IMR-90 (cell line): ENCODE measurements at regions not wholly inside any gene's neighbourhood (a gene's known extent, or its start where the extent isn't known, plus 50 kb on each side); places are given as distances from the start of the nearest gene placed in this dataset.

Source experiments
- ATAC-seq: fragments of 200-7000 bp; cut with Tn5 transposase; 2 replicates; pipeline ENCODE4 v1.9.1; 2020; ENCODE audit warnings: low read depth, mild to moderate bottlenecking, moderate library complexity
- BruUV-seq: library from RNA; stranded (reverse); fragments of 400-500 nt; replicated peaks from 2 replicates; lab custom pipeline; 2021; lab: Mats Ljungman, UMichigan
- CTCF ChIA-PET: fragments of 300-600 bp; formaldehyde crosslinking; extraction: SDS; loops from one replicate; lab custom pipeline; 2021; ENCODE audit warnings: antibody characterized with exemption; lab: Yijun Ruan, JAX
- POLR2A ChIA-PET: fragments of 300-600 bp; sonication (Branson Sonifier 250); formaldehyde crosslinking; loops from one replicate; lab custom pipeline; 2022; ENCODE audit warnings: antibody characterized with exemption; ENCODE audit not compliant: unreplicated experiment; lab: Charles Lee
- DNase-seq: peaks from one replicate; pipeline ENCODE4 v3.0.0; 2013
- H2AFZ ChIP-seq: replicated peaks from 2 replicates; pipeline ENCODE3; 2013; ENCODE audit warnings: low read length, mild to moderate bottlenecking; ENCODE audit not compliant: poor library complexity
- H2AK5ac ChIP-seq: 2 replicates; pipeline ENCODE4 v1.6.1; 2013; ENCODE audit warnings: low read depth, low read length, inconsistent platforms
- H2AK9ac ChIP-seq: replicated peaks from 2 replicates; pipeline ENCODE3; 2013; ENCODE audit warnings: mild to moderate bottlenecking, low read depth, low read length, moderate library complexity; ENCODE audit not compliant: poor library complexity
- H2BK120ac ChIP-seq: 2 replicates; pipeline ENCODE4 v1.6.1; 2013; ENCODE audit warnings: low read depth, low read length, inconsistent platforms
- H2BK15ac ChIP-seq: 3 replicates; pipeline ENCODE4 v1.6.1; 2013; ENCODE audit warnings: low read depth, low read length, inconsistent platforms
- H2BK20ac ChIP-seq: 2 replicates; pipeline ENCODE4 v1.6.1; 2013; ENCODE audit warnings: low read depth, mild to moderate bottlenecking, inconsistent platforms, low read length, moderate library complexity
- H2BK5ac ChIP-seq: 2 replicates; pipeline ENCODE4 v1.6.1; 2013; ENCODE audit warnings: mild to moderate bottlenecking, low read depth, low read length, inconsistent platforms; ENCODE audit not compliant: poor library complexity, severe bottlenecking
- H3K14ac ChIP-seq: replicated peaks from 2 replicates; pipeline ENCODE4 v1.6.1; 2013; ENCODE audit warnings: low read depth, low read length, inconsistent platforms
- H3K18ac ChIP-seq: 2 replicates; pipeline ENCODE4 v1.6.1; 2013; ENCODE audit warnings: low read depth, low read length, control low read depth
- H3K23ac ChIP-seq: 2 replicates; pipeline ENCODE4 v1.6.1; 2013; ENCODE audit warnings: low read depth, low read length, inconsistent platforms
- H3K27ac ChIP-seq: 2 replicates; pipeline ENCODE4 v1.5.1; 2013; ENCODE audit warnings: mild to moderate bottlenecking, control low read depth, low read length; ENCODE audit not compliant: insufficient read depth
- H3K27me3 ChIP-seq: 2 replicates; pipeline ENCODE4 v1.6.1; 2013; ENCODE audit warnings: low read length; ENCODE audit not compliant: control insufficient read depth, insufficient read depth
- H3K36me3 ChIP-seq: 2 replicates; pipeline ENCODE4 v1.6.1; 2013; ENCODE audit warnings: low read length, mixed read lengths; ENCODE audit not compliant: control insufficient read depth, insufficient read depth
- H3K4ac ChIP-seq: 2 replicates; pipeline ENCODE4 v1.6.1; 2013; ENCODE audit warnings: low read depth, low read length, inconsistent platforms
- H3K4me1 ChIP-seq: 2 replicates; pipeline ENCODE4 v1.6.1; 2013; ENCODE audit warnings: low read length, mixed read lengths; ENCODE audit not compliant: control insufficient read depth, insufficient read depth
- H3K4me2 ChIP-seq: 2 replicates; pipeline ENCODE4 v1.6.1; 2013; ENCODE audit warnings: low read depth, mild to moderate bottlenecking, control low read depth, low read length, moderate library complexity
- H3K4me3 ChIP-seq: 2 replicates; pipeline ENCODE4 v1.5.1; 2013; ENCODE audit warnings: low read depth, mild to moderate bottlenecking, control low read depth, low read length, moderate library complexity; ENCODE audit not compliant: insufficient read depth
- H3K56ac ChIP-seq: 2 replicates; pipeline ENCODE4 v1.6.1; 2013; ENCODE audit warnings: low read length, inconsistent platforms; ENCODE audit not compliant: insufficient read depth; ENCODE audit errors: extremely low read depth
- H3K79me1 ChIP-seq, 2 experiments: 2 replicates each; pipeline ENCODE4 v1.6.1; 2013; ENCODE audit warnings: low read length in 2 of 2, inconsistent platforms in 1 of 2, low read depth in 1 of 2
- H3K9ac ChIP-seq: 2 replicates; pipeline ENCODE4 v1.6.1; 2013; ENCODE audit warnings: low read depth, low read length, control low read depth
- H3K9me1 ChIP-seq: 2 replicates; pipeline ENCODE4 v1.6.1; 2013; ENCODE audit warnings: low read length, inconsistent platforms; ENCODE audit not compliant: insufficient read depth
- H3K9me3 ChIP-seq: 2 replicates; pipeline ENCODE4 v1.6.1; 2013; ENCODE audit warnings: low read length; ENCODE audit not compliant: control insufficient read depth, insufficient read depth
- H4K20me1 ChIP-seq: 2 replicates; pipeline ENCODE4 v1.6.1; 2013; ENCODE audit warnings: low read length, inconsistent platforms; ENCODE audit not compliant: insufficient read depth
- H4K5ac ChIP-seq: 2 replicates; pipeline ENCODE4 v1.6.1; 2013; ENCODE audit warnings: mild to moderate bottlenecking, low read depth, low read length, control low read depth
- H4K8ac ChIP-seq, 2 experiments: 2 replicates each; pipeline ENCODE4 v1.6.1; 2013; ENCODE audit warnings: low read depth in 2 of 2, low read length in 2 of 2, control low read depth in 1 of 2, inconsistent platforms in 1 of 2
- H4K91ac ChIP-seq: 2 replicates; pipeline ENCODE4 v1.6.1; 2013; ENCODE audit warnings: low read depth, low read length, inconsistent platforms; ENCODE audit not compliant: insufficient read depth
- BHLHE40 ChIP-seq: fragments of 150-350 bp; IDR thresholded peaks from 2 replicates; pipeline ENCODE4 v1.6.1; 2016; ENCODE audit warnings: mild to moderate bottlenecking, low read depth, low read length
- CEBPB ChIP-seq: IDR thresholded peaks from 2 replicates; pipeline ENCODE4 v1.6.1; 2012; ENCODE audit warnings: low read depth, low read length, improper control_type of control experiment
- CHD1 ChIP-seq: IDR thresholded peaks from 2 replicates; pipeline ENCODE4 v1.6.1; 2012; ENCODE audit warnings: low read depth, low read length, improper control_type of control experiment
- CTCF ChIP-seq: conservative IDR thresholded peaks from 2 replicates; pipeline ENCODE4 v1.5.1; 2012; ENCODE audit warnings: mild to moderate bottlenecking, low read depth, low read length, improper control_type of control experiment
- FOS ChIP-seq: fragments of 150-350 bp; IDR thresholded peaks from 2 replicates; pipeline ENCODE4 v1.6.1; 2016; ENCODE audit warnings: low read depth, low read length
- MAFK ChIP-seq: IDR thresholded peaks from 2 replicates; pipeline ENCODE4 v1.6.1; 2012; ENCODE audit warnings: low read depth, low read length, improper control_type of control experiment
- MAZ ChIP-seq: IDR thresholded peaks from 2 replicates; pipeline ENCODE4 v1.6.1; 2012; ENCODE audit warnings: low read depth, mild to moderate bottlenecking, low read length, improper control_type of control experiment, moderate library complexity, borderline replicate concordance
- MXI1 ChIP-seq: IDR thresholded peaks from 2 replicates; pipeline ENCODE4 v1.6.1; 2012; ENCODE audit warnings: low read depth, mild to moderate bottlenecking, low read length, moderate library complexity, borderline replicate concordance
- NFE2L2 ChIP-seq: fragments of 150-350 bp; IDR thresholded peaks from 2 replicates; pipeline ENCODE4 v1.6.1; 2016; ENCODE audit warnings: low read depth, mild to moderate bottlenecking, low read length
- POLR2A ChIP-seq: IDR thresholded peaks from 2 replicates; pipeline ENCODE4 v1.6.1; 2012; ENCODE audit warnings: mild to moderate bottlenecking, low read depth, low read length
- RAD21 ChIP-seq: IDR thresholded peaks from 2 replicates; pipeline ENCODE4 v1.6.1; 2012; ENCODE audit warnings: low read length, improper control_type of control experiment
- RCOR1 ChIP-seq: IDR thresholded peaks from 2 replicates; pipeline ENCODE4 v1.6.1; 2012; ENCODE audit warnings: mild to moderate bottlenecking, low read length, improper control_type of control experiment; ENCODE audit not compliant: insufficient replicate concordance
- RFX5 ChIP-seq: IDR thresholded peaks from 2 replicates; pipeline ENCODE4 v1.8.0; 2012; ENCODE audit warnings: low read depth, mild to moderate bottlenecking, low read length, moderate library complexity
- SMC3 ChIP-seq: fragments of 150-350 bp; IDR thresholded peaks from 2 replicates; pipeline ENCODE4 v1.6.1; 2016; ENCODE audit warnings: low read depth, mild to moderate bottlenecking, antibody characterized with exemption, low read length, moderate library complexity
- USF2 ChIP-seq: fragments of 150-350 bp; IDR thresholded peaks from 2 replicates; pipeline ENCODE4 v1.6.1; 2017; ENCODE audit warnings: mild to moderate bottlenecking, antibody characterized with exemption, low read length, low read depth
- WGBS, 2 experiments: methylation state at CpG; one replicate each; pipeline versions ENCODE4 v1.1.5 to v1.1.7; 2013; ENCODE audit warnings: missing lambda C conversion rate in 2 of 2; ENCODE audit not compliant: insufficient read length in 1 of 2; ENCODE audit errors: extremely low coverage in 2 of 2; 5-methylcytosine and 5-hydroxymethylcytosine counted together
- dilution Hi-C: fragments of 300-500 bp; cut with HindIII; formaldehyde crosslinking; loops from one replicate; pipeline ENCODE4 v1.14.3; 2018; ENCODE audit warnings: low sequenced_read_pairs; ENCODE audit not compliant: unreplicated experiment
- in situ Hi-C: fragments of 300-500 bp; cut with MboI; formaldehyde crosslinking; loops from 3 replicates; pipeline ENCODE4 v1.14.3; 2019; ENCODE audit warnings: low sequenced_read_pairs, inconsistent platforms, mixed read lengths
- intact Hi-C: fragments of 100-400 bp; cut with micrococcal nuclease; formaldehyde crosslinking; loops from 2 replicates; pipeline ENCODE4 v1.10.0; 2022
- TF ChIP-seq, protein P1 (sequence below): fragments of 150-350 bp; IDR thresholded peaks from 2 replicates; pipeline ENCODE4 v1.6.1; 2016; ENCODE audit warnings: low read depth, mild to moderate bottlenecking, low read length, moderate library complexity, borderline replicate concordance

- no TSS peak for BruUV-seq
- no peak for TF ChIP-seq MAFK
- no peak for TF ChIP-seq CHD1
- TF ChIP-seq USF2, result no peak
- TF ChIP-seq, protein P1, sequence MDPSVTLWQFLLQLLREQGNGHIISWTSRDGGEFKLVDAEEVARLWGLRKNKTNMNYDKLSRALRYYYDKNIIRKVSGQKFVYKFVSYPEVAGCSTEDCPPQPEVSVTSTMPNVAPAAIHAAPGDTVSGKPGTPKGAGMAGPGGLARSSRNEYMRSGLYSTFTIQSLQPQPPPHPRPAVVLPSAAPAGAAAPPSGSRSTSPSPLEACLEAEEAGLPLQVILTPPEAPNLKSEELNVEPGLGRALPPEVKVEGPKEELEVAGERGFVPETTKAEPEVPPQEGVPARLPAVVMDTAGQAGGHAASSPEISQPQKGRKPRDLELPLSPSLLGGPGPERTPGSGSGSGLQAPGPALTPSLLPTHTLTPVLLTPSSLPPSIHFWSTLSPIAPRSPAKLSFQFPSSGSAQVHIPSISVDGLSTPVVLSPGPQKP, result no peak
- no peak for TF ChIP-seq CEBPB
- TF ChIP-seq MAZ, result no peak
- no peak for TF ChIP-seq FOS
- TF ChIP-seq CTCF, result no peak
- TF ChIP-seq RCOR1, result no peak
- TF ChIP-seq RAD21, result no peak
- no peak for TF ChIP-seq SMC3
- TF ChIP-seq MXI1, result no peak
- no peak for TF ChIP-seq POLR2A
- TF ChIP-seq BHLHE40, result no peak
- TF ChIP-seq NFE2L2, result no peak
- no peak for TF ChIP-seq RFX5
- H4K91ac ChIP-seq, result no peak overlapping the region
- 0% methylated on average over 1 of the region's 19 CpGs; no CpG with 5 or more reads in 1 of the 2 experiments for WGBS, 2 experiments
- H3K27me3 ChIP-seq, result no peaks in the 10 kb centered on the region
- H4K5ac ChIP-seq, result no peak overlapping the region
- CTCF ChIA-PET, result no interaction called here
- H2AK9ac ChIP-seq, result no peak overlapping the region
- peaks cover 42% of the 10 kb centered on the region for H3K9me3 ChIP-seq
- H2BK120ac ChIP-seq, result no peak overlapping the region
- ATAC-seq, result no peak
- intact Hi-C loops (no loop called here), dilution Hi-C loops (no loop called here), in situ Hi-C loops (no loop called here)
- H3K23ac ChIP-seq, result no peak overlapping the region
- H2BK15ac ChIP-seq, result no peak overlapping the region
- no peaks in the 10 kb centered on the region for H3K36me3 ChIP-seq
- no peak overlapping the region for H3K18ac ChIP-seq
- H3K4me1 ChIP-seq, result no peaks in the 10 kb centered on the region
- no peak overlapping the region for H3K4me2 ChIP-seq
- no peak overlapping the region for H2AFZ ChIP-seq
- H3K27ac ChIP-seq, result no peak overlapping the region
- DNase-seq, result no peak
- H3K56ac ChIP-seq, result no peak overlapping the region
- H2BK20ac ChIP-seq, result no peak overlapping the region
- no peak overlapping the region for H3K4ac ChIP-seq
- no peak overlapping the region for H2AK5ac ChIP-seq
- H3K9ac ChIP-seq, result no peak overlapping the region
- POLR2A ChIA-PET, result no interaction called here
- no peaks in the 10 kb centered on the region for H3K79me1 ChIP-seq
- no peak overlapping the region for H2BK5ac ChIP-seq
- no peaks in the 10 kb centered on the region for H4K20me1 ChIP-seq
- no peak overlapping the region for H4K8ac ChIP-seq
- H3K9me1 ChIP-seq, result no peaks in the 10 kb centered on the region
- H3K14ac ChIP-seq, result no peak overlapping the region
- H3K4me3 ChIP-seq, result no peak overlapping the region
Observed at GRCh38 chr1:5758859-5759578, 233.2 kb downstream of the NPHP4 start.
